Pancreas (tissue), 10 donors: ENCODE measurements at regions not wholly inside any gene's neighbourhood (a gene's known extent, or its start where the extent isn't known, plus 50 kb on each side); places are given as distances from the start of the nearest gene placed in this dataset.

ENCODE experiments used
- ATAC-seq, 4 donors: fragments of 200-7000 bp; cut with Tn5 transposase; one replicate each; pipeline versions ENCODE4 v1.8.0 to v1.9.1; 2020; ENCODE audit warnings: mild to moderate bottlenecking in 4 of 4, moderate library complexity in 4 of 4
- DNase-seq, 6 donors: peaks; one replicate each; pipeline ENCODE4 v3.0.0-alpha.2; 2020
- FAIRE-seq: peaks from 2 replicates; lab custom pipeline; 2012; peaks lifted over from hg19 to GRCh38; lab: Jason Lieb, UNC
- H3K27ac ChIP-seq, 4 donors: fragments of 200-600 bp; sonication (generic); 1 replicate in 3 of 4; 2 replicates in 1 of 4; pipeline versions ENCODE4 v1.5.0 to v1.8.0; 2020
- H3K27me3 ChIP-seq, 4 donors: fragments of 200-600 bp; one replicate each; pipeline ENCODE4 v1.8.0; 2021
- H3K36me3 ChIP-seq, 3 donors: fragments of 200-600 bp; sonication (generic) in 1 of 3; one replicate each; pipeline versions ENCODE4 v1.5.0 to v1.8.0; 2020 to 2021
- H3K4me1 ChIP-seq, 3 donors: fragments of 200-600 bp; one replicate each; pipeline ENCODE4 v1.8.0; 2021
- H3K4me3 ChIP-seq, 4 donors: fragments of 200-600 bp; sonication (generic) in 2 of 4; one replicate each; pipeline versions ENCODE4 v1.5.0 to v1.8.0; 2020 to 2021
- H3K9me3 ChIP-seq, 4 donors: fragments of 200-600 bp; one replicate each; pipeline ENCODE4 v1.8.0; 2021
- CTCF ChIP-seq, 4 donors: fragments of 200-600 bp; sonication (generic) in 3 of 4; IDR thresholded peaks; one replicate each; pipeline versions ENCODE4 v1.5.0 to v1.8.0; 2021; ENCODE audit warnings: antibody characterized with exemption in 4 of 4
- WGBS, 2 donors: extraction: QIAGEN DNeasy Blood & Tissue Kit; methylation state at CpG; one replicate each; pipeline ENCODE4 v1.1.7; 2013; 5-methylcytosine and 5-hydroxymethylcytosine counted together
- intact Hi-C, 3 donors: fragments of 100-400 bp; cut with DNase I; formaldehyde crosslinking; loops; one replicate each; pipeline versions ENCODE4 v1.11.1 to v1.14.2; 2022
- donor health status: healthy with polysubstance abuse.
- donor health status: DM: no; HTN: no; CAD: no; lungs with moderate emphysema.
- donor health status: DM: no; HTN: no; CAD: no.
- donor health status: control.
- donor health status: control.
- donor health status: Bipolar disorder and iron deficiency.
- donor health status: DM: yes; HTN: yes; CAD: no.
- donor health status: DM: no; HTN: no; CAD: no.
- donor health status: DM: no; HTN: no; CAD: no.
- donor health status: DM: yes; HTN: yes; CAD: no.

GRCh38 chr12:75698052-75698451 lies 186.6 kb upstream of the KRR1 start:
- H3K4me3 ChIP-seq = no peak overlapping the region
- no peak for TF ChIP-seq CTCF (IDR thresholded peaks at IDR 0.05)
- no peak overlapping the region for H3K27ac ChIP-seq
- H3K36me3 ChIP-seq = no peaks in the 10 kb centered on the region
- peaks cover 0 to 4% (median 0%) of the 10 kb centered on the region in 3 donors for H3K4me1 ChIP-seq
- intact Hi-C loops = no loop called here
- FAIRE-seq (no peak), ATAC-seq (peak in 1 of 4 donors; percentile 30), DNase-seq (no peak)
- H3K9me3 ChIP-seq = no peaks in the 10 kb centered on the region
- H3K27me3 ChIP-seq = no peaks in the 10 kb centered on the region
- 57 to 70% methylated on average over 1 of the region's 1 CpG for WGBS, 2 donors

- no peak for DNase-seq
- no peaks in the 10 kb centered on the region for H3K9me3 ChIP-seq
- no peaks in the 10 kb centered on the region for H3K36me3 ChIP-seq
- no peak for FAIRE-seq
- ATAC-seq = no peak
- intact Hi-C loops = no loop called here
- no peak overlapping the region for H3K27ac ChIP-seq
- WGBS, 2 donors = 87 to 88% methylated on average over 4 of the region's 4 CpGs
- peaks cover 0 to 4% (median 0%) of the 10 kb centered on the region in 3 donors for H3K4me1 ChIP-seq
- no peak for TF ChIP-seq CTCF (IDR thresholded peaks at IDR 0.05)
- H3K4me3 ChIP-seq = no peak overlapping the region
- H3K27me3 ChIP-seq = no peaks in the 10 kb centered on the region
These were observed 184.5 kb upstream of the KRR1 start for GRCh38 chr12:75695926-75696325.

- WGBS, 2 donors = 90 to 92% methylated on average over 1 of the region's 1 CpG
- no peak for DNase-seq
- no peak for TF ChIP-seq CTCF (IDR thresholded peaks at IDR 0.05)
- H3K4me3 ChIP-seq = no peak overlapping the region
- H3K36me3 ChIP-seq = no peaks in the 10 kb centered on the region
- no peaks in the 10 kb centered on the region for H3K9me3 ChIP-seq
- peaks cover 0 to 4% (median 0%) of the 10 kb centered on the region in 3 donors for H3K4me1 ChIP-seq
- intact Hi-C loops = no loop called here
- no peak for ATAC-seq
- H3K27me3 ChIP-seq = no peaks in the 10 kb centered on the region
- H3K27ac ChIP-seq = no peak overlapping the region
- no peak for FAIRE-seq
These were observed 183.3 kb upstream of the KRR1 start for GRCh38 chr12:75694534-75695268.

GRCh38 chr12:75692876-75693275 lies 181.5 kb upstream of the KRR1 start:
- H3K4me1 ChIP-seq = no peaks in the 10 kb centered on the region
- FAIRE-seq = no peak
- 56 to 57% methylated on average over 2 of the region's 2 CpGs for WGBS, 2 donors

More at GRCh38 chr12:75692876-75693275, 181.5 kb upstream of the KRR1 start:
- Histone ChIP-seq H3K27ac (no peak overlapping the region), H3K36me3 (no peaks in the 10 kb centered on the region), H3K27me3 (no peaks in the 10 kb centered on the region), H3K4me3 (no peak overlapping the region), H3K9me3 (no peaks in the 10 kb centered on the region)
- no peak for TF ChIP-seq CTCF (IDR thresholded peaks at IDR 0.05)
- intact Hi-C loops = no loop called here
- no peak for ATAC-seq
- no peak for DNase-seq
